Upper lobe of left lung (tissue), 4 donors: ENCODE measurements at regions not wholly inside any gene's neighbourhood (a gene's known extent, or its start where the extent isn't known, plus 50 kb on each side); places are given as distances from the start of the nearest gene placed in this dataset.

Source experiments
- CTCF ChIP-seq, 6 experiments: fragments of 450-650 bp in 4 of 6; fragments of 200-600 bp in 2 of 6; sonication (generic) in 2 of 6; IDR thresholded peaks; one replicate each; pipeline ENCODE4 v1.5.1; 2016 to 2019; ENCODE audit warnings: antibody characterized with exemption in 6 of 6
- EP300 ChIP-seq, 4 donors: sonication (generic); formaldehyde crosslinking; IDR thresholded peaks; one replicate each; pipeline ENCODE4 v1.5.1; 2017; ENCODE audit warnings: antibody characterized with exemption in 4 of 4, control low read depth in 2 of 4
- POLR2A ChIP-seq, 4 donors: fragments of 450-650 bp; IDR thresholded peaks; one replicate each; pipeline ENCODE4 v1.5.1; 2016 to 2017; ENCODE audit warnings: antibody characterized with exemption in 4 of 4, mild to moderate bottlenecking in 2 of 4
- POLR2AphosphoS5 ChIP-seq, 2 donors: sonication (generic); formaldehyde crosslinking; IDR thresholded peaks; one replicate each; pipeline ENCODE4 v1.5.1; 2017; ENCODE audit warnings: antibody characterized with exemption in 2 of 2

- no peak for TF ChIP-seq CTCF (IDR thresholded peaks at IDR 0.05)
- TF ChIP-seq POLR2A (IDR thresholded peaks at IDR 0.05) = no peak
- TF ChIP-seq POLR2AphosphoS5 (IDR thresholded peaks at IDR 0.05) = no peak
- no peak for TF ChIP-seq EP300 (IDR thresholded peaks at IDR 0.05)
Measured at GRCh38 chr3:101992863-101993262, 143.5 kb downstream of the NFKBIZ start.
